Central memory CD4-positive, alpha-beta T cell (primary cell): ENCODE measurements at regions not wholly inside any gene's neighbourhood (a gene's known extent, or its start where the extent isn't known, plus 50 kb on each side); places are given as distances from the start of the nearest gene placed in this dataset.
"Not testable (repeated sequence)": the region's sequence is repeated elsewhere in the genome, so short reads cannot be mapped to it uniquely, and the experiment has no call there.

Experiments used
- DNase-seq: peaks from one replicate; pipeline ENCODE4 v3.0.0; 2022

DNA sequence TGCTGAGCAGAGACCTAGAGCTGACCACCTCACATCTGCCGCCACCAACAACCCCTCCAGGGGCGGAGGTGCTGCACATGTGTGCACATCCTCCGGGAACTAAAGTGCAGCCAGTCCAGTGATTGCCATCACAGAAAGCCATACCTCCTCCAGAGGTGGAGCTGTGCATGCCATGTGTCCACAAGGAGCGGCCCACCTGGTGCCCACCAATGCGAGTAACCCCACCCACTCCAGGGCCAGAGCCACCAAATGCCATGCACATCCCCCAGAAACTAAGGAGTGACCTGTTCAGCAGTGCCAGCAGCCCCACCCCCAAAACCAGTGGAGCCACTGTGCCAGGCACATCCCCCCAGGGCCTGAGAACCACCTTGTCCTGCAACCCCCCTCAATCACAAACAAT lies 557.9 kb downstream of the UQCRFS1 start:
- DNase-seq: no peak

DNA sequence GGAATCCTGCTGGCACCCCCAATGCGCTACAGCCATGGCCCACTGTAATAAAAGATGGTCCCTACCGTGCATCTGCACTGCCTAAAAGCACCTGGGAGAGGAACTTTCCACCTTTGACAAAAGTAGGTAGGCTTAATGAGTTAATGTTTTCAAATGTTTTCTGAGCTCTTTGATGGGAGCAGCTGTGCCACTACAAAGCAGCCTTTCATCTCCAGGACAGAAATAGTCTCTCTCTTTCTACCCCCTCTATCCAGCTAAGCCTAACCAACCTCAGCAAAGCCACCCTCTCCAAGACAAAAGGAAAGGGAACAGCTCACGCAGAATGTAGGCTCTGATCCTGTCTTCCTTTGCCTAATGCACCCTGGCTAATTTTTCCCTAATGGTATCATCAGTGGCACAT lies 560.2 kb downstream of the UQCRFS1 start:
- no peak for DNase-seq

DNA sequence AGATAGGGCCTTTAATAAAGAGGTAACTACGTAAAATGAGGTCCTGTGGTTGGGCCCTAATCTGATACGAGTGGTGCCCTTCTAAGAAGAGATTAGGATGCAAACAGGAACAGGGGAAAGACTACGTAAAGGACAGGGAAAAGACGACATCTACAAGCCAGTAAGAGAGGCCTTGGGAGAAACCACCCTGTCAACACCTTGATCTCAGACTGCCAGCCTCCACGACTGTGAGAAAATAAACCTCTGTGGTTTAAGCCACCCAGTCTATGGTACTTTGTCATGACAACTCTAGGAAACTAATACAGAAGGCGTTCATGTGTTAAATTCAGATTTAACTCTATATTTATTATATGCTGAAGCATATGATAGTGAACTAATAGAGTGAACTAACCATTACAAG lies 566.3 kb downstream of the UQCRFS1 start:
- DNase-seq: no peak

DNA sequence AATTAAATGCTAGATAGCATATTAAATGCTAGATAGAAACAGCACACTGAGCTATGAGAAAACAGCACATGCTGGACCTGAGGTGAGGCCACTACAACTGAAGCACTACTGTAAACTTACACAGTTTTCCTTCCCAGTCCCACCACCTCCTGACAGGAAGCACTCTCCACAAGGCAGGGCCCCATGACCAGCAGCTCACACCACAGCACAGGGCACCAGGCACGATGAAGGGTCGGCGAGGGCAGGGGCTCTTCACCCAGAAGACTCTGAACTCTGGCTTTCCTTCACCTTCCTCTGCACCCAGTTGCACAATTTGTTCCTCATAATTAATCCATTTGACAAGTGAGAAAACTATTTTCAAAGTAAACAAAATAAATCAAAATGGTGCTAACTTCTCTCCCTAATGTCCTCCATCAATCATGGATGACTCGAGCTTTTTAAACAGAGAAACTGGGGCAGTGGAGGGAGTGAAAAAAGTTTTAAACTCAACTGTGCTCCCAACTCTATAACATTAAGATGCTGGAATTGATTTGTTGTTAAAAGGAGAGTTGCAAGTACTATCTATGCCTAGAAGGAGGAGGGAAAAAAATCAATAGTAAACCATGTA lies 568.7 kb downstream of the UQCRFS1 start:
- DNase-seq: no peak

DNA sequence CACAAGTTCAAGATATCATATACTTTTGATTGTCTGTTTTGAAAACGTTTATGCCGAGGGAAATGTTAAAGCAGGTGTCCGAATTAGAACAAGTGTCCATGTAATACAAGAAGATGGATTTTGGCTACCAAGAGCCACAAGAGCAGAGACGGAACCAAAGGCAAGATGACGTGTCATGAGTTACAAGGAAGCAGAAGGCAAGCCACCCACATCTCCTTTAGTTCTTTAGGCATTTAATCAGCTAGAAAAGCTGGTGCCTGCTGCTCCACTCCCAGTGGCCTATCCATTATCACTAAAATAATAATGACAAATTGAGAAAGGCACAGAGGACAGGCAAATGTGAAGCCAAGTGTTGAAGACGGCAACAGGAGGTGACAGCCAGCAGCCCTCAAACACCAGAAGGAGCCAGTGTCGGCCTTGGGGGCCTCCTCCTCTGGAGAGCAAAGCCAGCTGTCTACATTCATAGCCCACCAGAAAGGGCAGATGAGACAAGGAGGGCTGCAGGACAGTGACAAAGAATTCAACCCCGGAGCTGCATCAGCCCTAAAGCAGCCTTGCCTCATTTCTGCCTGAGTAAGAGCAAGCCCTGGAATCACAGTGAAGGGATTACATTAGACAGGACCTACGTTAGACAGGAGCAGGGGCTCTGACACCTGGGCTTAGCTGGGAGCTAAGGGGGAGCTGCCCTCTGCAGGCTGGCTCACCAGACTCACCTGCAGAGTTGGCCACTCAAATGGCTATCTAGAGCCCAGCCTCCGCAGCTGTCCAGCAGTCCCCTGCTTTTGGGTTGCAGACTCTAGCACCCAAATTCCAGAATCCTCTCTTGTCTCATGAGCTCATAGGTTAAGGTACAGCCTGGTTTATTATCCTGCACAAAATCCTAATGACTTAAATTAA lies 569.9 kb downstream of the UQCRFS1 start:
- DNase-seq: no peak

DNA sequence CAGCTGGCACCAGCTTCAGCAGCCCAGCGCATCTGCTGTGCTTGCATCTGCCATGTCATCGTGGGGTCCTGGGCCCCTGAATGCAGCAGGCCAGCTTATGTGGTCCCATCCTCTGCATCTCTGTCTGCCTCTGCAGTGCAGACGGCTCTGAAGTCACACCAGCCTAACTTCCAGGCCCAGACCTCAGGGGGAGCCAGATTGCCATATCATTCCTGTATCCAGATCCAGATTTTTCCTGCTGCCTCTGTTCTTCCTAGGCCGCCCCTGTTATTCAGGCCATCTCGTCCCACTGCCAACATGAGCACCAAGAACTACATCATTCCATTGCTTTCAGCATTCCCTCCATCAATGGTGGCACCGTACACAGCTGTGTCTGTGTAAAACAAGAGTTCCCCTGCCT lies 571.6 kb downstream of the UQCRFS1 start:
- no peak for DNase-seq

DNA sequence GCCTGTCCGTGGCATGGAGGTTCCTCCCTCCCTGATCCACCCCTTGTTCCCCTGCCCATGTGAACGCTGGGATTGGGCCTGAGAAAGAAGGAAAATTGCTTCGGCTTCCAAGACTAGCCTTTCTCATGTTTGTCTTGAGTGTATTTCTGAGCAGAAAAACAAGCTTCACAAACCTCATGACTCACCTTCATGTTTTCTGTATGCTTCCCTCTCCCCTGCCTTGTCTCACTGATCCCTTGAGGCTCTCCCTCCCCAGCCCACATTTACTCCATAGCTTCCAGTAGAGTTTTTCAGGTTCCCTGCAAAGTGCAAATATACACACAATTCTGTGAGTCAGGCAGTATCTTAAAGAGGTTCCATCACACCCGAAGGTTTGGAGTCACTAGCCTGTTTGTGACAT lies 572.4 kb downstream of the UQCRFS1 start:
- no peak for DNase-seq

DNA sequence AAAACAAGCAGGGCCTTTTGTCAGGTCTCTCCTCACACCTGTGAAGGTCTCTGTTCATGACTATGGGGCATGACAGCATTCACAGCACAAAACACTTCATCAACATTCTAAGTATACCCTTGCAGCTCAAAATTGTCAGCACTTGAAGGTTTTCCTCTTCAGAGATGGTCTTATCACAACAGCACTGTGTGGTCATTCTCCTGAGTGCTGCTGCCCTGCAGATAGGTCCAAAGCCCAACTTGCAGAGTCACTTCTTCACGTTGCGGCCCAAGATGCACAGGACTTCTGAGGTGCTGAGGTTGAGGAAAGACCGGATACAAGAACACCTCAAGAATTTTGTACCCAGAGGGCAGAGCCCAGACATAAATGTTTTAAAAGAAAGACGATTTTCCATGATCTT lies 574.5 kb downstream of the UQCRFS1 start:
- DNase-seq: no peak

DNA sequence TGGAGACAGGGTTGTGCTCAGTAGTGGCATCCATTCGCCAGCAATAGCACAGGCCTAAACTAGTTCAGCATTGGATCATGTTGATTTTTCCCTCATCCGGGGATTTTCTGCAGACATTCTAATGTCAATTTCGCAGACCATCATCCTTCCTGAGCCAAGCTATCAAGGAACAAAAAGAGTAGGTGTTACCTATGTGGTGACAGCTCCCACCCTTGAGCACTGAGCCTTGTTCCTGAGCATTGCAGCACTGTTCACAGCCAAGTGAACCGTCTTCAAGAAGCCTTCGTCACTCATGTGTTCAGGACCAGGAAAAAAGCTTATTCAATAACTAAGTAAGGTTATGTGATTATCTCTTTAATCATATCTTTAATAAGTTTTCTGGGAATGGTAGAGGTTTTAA lies 576.2 kb downstream of the UQCRFS1 start:
- no peak for DNase-seq

DNA sequence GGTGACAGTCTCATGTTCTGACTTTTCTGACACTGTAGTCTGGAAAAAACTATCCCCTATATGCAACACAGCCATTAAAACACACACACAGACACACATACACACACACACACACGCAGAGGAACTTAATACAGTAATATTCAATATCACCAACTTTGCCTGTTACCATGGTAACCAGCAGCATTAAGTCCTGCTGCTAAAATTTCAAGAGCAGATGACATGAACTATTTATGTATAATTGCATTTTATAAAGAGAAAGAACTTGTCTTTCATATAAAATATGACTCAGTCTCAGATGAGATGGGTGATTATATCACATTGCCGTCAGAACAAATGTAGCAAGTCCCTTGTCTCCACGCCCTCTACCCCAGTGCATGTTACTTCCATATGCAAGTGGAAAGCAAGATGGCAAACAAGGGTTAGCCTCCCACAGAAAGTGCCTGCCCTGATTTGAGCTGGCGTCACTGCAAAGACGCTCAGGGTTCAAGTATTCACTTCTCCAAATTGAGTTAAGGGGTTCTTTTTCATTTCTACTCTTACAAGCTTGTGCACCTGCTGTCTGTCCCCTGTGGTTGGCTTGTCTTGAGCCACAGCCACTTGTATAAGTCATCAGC lies 576.8 kb downstream of the UQCRFS1 start:
- no peak for DNase-seq

DNA sequence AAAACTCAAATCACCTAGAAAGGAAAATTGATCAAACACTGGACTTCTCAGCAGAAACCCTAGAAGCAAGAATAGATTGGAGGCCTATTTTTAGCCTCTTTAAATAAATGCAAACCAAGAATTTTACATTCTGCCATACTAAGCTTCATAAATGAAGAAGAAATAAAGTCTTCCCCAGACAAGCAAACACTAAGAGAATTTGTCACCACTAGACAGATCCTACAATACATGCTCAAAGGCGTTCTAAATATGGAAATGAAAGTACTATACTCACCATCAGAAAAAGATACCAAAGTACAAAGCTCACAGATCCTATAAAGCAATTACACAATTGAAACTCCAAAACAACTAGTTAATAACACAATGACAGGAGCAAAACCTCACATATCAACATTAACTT lies 578.1 kb downstream of the UQCRFS1 start:
- DNase-seq: no peak

DNA sequence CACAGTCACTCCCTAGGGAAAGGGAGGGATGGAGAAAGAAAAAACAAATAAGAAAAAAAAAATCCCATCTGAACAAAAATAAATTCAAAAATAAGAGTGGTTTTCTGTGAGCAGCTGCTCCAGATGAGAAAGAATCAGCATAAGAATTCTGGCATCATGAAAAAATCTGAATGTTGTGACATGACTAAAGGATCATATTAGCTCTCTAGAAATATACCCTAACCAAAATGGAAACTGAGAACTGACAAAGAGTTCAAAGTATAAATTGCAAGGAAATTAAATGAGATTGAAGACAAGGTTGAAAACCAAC lies 579.0 kb downstream of the UQCRFS1 start:
- DNase-seq: no peak

DNA sequence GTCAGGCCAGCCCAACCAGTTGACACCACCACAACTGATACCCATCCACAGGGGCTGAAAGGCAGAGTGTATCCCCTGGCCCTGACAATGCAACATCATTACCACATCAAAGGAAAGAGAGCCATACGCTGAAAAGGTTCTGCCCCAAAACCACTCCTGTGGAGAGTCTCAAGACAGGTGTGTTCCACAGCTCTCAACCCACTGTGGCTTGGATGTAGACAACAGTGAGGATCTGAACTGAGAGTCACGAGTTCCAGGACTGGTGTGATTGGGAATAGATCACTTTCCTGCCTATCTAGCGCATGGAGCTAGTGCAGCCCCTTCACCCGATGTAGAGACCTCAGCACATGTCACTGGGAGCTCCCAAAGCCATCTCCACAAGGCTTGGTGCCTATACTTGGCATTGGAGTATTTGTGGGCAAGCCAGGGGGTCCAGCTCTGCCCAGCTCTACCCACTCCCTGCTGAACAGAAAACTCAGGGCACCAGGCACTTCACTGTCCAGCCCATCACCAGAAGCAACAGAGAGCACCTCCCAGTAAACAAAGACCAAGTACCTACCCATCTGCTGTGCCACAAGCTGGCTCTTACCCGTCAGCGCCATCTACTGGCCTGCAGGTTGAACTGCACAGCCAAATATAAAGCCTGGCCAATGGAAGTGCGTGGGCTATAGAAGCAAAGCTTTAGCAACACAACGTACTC lies 579.5 kb downstream of the UQCRFS1 start:
- DNase-seq: no peak

DNA sequence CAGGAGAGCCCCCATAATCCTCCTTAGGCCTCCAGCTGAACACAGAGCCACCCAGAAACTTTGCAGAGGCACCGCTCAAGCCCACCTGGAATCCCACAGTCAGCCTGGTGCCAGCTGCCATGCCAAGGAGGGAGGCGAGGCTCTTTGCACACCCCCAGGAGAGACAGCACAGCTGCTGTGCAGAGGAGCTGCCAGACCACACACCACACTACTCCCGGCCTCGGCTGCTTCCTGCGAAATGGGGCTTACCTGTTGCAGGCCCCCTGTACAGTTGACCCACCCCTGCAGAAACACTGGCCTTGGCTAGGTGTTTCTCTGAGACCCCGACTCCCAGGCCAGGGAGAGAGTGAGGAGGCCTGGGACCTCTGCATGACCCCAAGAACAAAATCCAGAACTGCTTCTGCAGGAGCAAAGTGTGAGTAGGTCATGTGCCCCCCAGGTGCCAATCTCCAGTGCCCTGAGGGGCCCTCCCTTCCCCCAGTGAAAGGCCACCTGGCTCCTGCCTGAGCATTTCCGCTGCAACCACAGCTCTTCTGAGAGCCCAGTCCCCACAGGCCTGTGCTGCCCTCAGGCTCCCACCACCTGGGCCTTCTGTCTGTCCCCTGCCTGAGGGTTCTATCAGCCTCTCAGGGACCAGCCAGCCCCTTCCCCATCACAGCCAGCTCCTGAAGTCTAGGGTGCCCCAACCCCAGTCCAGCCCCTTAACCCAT lies 580.4 kb downstream of the UQCRFS1 start:
- DNase-seq: no peak

DNA sequence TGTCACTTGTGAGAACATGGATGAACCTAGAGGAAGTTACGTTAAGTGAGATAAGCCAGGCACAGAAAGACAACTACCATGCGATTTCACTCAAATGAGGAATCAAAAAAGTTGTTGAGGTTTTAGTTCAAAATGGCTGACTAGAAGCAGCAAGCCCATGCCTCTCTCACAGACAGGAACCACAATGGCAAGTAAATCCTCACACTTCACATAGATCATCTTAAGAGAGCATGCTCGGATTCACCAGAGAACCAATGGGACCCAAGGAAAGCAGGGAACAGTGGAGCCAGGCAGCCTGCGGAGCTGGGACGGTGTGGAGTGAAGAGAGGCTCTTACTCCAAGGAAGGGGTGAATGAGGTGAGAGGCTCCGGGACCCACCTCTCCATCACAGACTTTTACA lies 581.0 kb downstream of the UQCRFS1 start:
- DNase-seq: no peak

DNA sequence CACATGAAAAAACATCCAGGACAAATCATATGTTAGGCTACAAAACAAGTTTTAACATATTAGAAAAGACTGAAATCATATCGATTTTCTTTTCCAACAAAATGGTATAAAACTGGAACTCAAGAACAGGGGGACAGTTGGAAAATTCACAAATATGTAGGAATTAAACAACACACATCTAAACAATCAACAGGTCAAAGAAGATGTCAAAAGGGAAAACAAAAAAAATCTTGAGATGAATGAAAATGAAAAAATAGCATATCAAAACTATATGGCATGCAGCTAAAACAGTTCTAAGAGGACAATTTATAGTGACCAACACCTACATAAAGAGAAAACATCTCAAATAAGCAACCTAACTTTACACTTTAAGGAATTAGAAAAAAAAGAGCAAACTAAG lies 585.3 kb downstream of the UQCRFS1 start:
- DNase-seq: no peak

DNA sequence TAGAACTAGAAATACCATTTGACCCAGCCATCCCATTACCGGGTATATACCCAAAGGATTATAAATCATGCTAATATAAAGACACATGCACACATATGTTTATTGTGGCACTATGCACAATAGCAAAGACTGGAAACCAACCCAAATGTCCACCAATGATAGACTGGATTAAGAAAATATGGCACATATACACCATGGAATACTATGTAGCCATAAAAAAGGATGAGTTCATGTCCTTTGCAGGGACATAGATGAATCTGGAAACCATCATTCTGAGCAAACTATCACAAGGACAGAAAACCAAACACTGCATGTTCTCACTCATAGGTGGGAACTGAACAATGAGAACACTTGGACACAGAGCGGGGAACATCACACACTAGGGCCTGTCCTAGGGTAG lies 586.5 kb downstream of the UQCRFS1 start:
- not testable (repeated sequence) for DNase-seq

DNA sequence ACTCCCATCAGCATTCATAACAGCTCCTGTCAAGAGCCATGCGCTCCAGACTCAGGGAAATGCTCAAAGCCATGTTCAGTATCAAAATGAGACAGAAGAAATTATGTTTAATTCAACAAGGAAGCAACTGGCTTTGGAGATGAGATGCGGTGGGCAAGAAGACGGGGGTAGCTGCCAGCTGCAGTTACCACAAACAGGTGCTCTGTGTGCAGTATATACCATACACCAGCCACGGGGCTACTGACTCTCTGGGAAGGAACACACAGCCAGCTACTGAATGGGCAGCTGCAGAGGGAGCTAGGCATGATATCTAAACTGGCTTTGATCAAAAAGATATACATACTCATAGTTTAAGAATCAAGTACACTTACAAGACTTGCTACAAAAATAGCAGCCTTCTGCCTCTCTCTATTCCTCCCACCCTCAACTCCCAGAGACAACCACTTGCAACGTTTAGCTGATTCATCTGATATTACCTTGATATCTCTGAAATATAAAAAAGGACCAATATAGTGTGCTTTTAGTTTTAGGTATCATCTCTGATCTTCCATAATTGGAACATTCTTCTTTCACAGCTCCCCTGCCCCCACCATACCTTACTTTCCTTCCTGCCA lies 593.0 kb downstream of the UQCRFS1 start:
- DNase-seq: no peak

DNA sequence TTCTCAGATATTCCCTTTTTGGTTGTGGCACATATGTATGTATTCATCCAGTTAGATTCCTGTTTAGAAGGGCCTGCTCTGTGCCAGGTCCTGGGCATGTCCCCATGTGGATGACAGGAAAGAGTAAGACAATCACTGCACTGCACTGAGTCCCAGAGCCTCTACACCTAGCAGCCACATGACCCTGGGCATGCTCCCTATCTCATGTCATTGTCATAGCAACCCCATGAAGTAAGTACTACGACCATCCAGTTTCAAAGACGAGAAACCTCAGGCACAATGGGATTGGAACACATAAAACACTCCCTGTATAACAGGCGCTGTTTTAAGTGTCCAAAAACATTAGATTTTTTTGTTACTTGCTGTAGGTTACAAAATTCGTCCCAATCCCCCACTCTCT lies 594.4 kb downstream of the UQCRFS1 start:
- DNase-seq: no peak

DNA sequence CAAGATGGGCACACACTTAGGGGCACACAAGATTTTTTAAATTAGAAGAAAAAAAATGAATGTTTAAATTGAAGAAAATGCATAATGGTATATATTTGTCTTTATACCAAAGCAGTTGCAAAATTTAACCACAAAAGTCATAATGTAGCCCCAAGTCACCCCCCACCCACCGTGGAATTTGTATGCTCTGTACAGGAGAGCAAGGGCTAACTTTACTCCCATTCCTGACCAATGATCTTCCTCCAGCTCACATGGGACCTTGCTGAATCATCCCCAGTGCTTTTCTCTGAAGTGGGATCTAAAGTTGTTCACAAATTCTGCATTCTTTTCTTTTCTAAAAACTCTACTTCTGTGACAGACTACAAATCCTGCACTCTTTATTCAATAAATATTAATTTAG lies 597.0 kb downstream of the UQCRFS1 start:
- no peak for DNase-seq

DNA sequence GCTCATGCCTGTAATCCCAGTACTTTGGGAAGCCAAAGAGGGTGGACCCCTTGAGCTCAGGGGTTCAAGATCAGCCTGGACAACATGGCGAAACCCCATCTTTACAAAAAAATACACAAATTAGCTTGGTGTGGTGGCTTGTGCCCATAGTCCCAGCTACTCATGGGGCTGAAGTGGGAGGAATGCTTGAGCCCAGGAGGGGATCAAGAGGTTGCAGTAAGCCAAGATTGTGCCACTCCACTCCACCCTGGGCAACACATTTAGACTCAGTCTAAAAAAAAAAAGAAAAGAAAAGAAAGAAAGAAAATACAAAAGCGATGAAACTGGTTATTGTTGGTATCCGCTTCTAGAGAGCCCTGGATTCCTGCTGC lies 597.4 kb downstream of the UQCRFS1 start:
- no peak for DNase-seq
